Lower leg skin (tissue), 4 donors: ENCODE measurements at regions not wholly inside any gene's neighbourhood (a gene's known extent, or its start where the extent isn't known, plus 50 kb on each side); places are given as distances from the start of the nearest gene placed in this dataset.
"Not testable (repeated sequence)": the region's sequence is repeated elsewhere in the genome, so short reads cannot be mapped to it uniquely, and the experiment has no call there.

Source experiments
- DNase-seq, 2 donors: peaks; one replicate each; pipeline ENCODE4 v3.0.0-alpha.2; 2019; ENCODE audit warnings: low spot score in 2 of 2
- H3K4me3 ChIP-seq: fragments of 200-600 bp; sonication (generic); 2 replicates; pipeline ENCODE4 v1.5.1; 2017; ENCODE audit warnings: mild to moderate bottlenecking, low read depth; ENCODE audit not compliant: poor library complexity, severe bottlenecking
- POLR2A ChIP-seq, 2 donors: fragments of 450-650 bp; IDR thresholded peaks; one replicate each; pipeline ENCODE4 v1.6.1; 2016 to 2017; ENCODE audit warnings: antibody characterized with exemption in 2 of 2, mild to moderate bottlenecking in 1 of 2, moderate library complexity in 1 of 2
- WGBS, 2 donors: methylation state at CpG; one replicate each; pipeline ENCODE4 v1.1.5; 2018; 5-methylcytosine and 5-hydroxymethylcytosine counted together
- intact Hi-C: fragments of 100-400 bp; cut with DNase I; formaldehyde crosslinking; loops from one replicate; pipeline ENCODE4 v1.15.0; 2023; ENCODE audit warnings: low total_unique reads
- TF ChIP-seq, protein P1 (sequence below), 3 donors: fragments of 450-650 bp; IDR thresholded peaks; one replicate each; pipeline ENCODE4 v1.5.1; 2016; ENCODE audit warnings: antibody characterized with exemption in 3 of 3, mild to moderate bottlenecking in 3 of 3, moderate library complexity in 2 of 3

DNA sequence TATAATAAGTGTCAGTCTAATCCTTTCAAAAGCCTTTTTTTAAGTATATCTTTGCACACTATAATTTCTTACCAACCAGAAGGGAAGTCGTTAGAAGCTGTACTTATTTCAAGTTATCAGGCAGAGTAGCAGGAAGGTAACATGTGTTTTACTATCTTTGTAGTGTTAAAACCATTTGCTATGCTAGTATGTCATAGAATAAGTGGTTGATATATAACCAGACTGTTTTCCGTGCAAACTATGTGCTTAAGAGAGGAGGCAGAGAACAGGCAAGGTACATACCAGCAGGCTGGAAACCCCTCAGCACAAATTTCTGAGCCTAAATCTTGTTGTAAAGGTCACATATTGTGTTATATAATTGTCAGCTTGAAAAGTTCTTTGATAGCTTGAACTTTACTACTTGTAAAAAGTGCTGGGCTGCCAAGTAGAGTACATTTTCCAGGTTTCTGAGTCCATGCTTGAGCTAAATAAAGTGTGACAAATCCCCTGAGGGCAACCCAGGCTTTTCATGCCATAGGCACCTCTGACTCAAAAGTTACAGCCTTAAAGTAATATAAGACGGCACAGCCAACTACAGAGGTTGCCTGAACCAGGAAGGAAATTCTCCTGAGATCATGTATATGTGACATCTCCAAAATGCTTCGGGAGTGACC is 1297.4 kb downstream of the PCDH9 start:
- intact Hi-C loops, result no loop called here
- no peak for DNase-seq
- TF ChIP-seq POLR2A (IDR thresholded peaks at IDR 0.05), result no peak
- TF ChIP-seq, protein P1, sequence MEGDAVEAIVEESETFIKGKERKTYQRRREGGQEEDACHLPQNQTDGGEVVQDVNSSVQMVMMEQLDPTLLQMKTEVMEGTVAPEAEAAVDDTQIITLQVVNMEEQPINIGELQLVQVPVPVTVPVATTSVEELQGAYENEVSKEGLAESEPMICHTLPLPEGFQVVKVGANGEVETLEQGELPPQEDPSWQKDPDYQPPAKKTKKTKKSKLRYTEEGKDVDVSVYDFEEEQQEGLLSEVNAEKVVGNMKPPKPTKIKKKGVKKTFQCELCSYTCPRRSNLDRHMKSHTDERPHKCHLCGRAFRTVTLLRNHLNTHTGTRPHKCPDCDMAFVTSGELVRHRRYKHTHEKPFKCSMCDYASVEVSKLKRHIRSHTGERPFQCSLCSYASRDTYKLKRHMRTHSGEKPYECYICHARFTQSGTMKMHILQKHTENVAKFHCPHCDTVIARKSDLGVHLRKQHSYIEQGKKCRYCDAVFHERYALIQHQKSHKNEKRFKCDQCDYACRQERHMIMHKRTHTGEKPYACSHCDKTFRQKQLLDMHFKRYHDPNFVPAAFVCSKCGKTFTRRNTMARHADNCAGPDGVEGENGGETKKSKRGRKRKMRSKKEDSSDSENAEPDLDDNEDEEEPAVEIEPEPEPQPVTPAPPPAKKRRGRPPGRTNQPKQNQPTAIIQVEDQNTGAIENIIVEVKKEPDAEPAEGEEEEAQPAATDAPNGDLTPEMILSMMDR (IDR thresholded peaks at IDR 0.05), result no peak
- 48 to 72% methylated on average over 4 of the region's 4 CpGs for WGBS, 2 donors
- no peak overlapping the region for H3K4me3 ChIP-seq

DNA sequence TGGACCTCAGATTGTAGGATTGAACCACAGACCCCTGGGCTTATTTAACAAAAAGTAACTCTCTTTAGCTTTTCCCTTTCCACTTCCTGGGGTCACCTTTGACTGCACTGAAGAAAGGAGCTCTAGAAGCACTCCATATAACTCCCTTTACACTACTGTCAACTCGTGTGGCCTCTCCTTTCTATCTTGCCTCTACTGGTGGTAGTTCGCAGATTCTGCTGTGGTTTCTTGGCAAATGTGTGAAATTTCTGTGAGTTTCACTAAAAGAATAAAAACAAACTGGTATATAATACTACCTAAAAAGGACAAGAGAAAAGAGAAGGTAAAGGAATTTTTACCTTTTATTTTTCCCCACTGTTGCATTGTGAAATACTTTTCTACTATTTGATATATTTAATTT is 1298.1 kb downstream of the PCDH9 start:
- DNase-seq, result no peak
- H3K4me3 ChIP-seq, result no peak overlapping the region
- intact Hi-C loops, result no loop called here
- WGBS, 2 donors, result 86 to 89% methylated on average over 2 of the region's 2 CpGs
- TF ChIP-seq, protein P1 (IDR thresholded peaks at IDR 0.05), result no peak
- no peak for TF ChIP-seq POLR2A (IDR thresholded peaks at IDR 0.05)

DNA sequence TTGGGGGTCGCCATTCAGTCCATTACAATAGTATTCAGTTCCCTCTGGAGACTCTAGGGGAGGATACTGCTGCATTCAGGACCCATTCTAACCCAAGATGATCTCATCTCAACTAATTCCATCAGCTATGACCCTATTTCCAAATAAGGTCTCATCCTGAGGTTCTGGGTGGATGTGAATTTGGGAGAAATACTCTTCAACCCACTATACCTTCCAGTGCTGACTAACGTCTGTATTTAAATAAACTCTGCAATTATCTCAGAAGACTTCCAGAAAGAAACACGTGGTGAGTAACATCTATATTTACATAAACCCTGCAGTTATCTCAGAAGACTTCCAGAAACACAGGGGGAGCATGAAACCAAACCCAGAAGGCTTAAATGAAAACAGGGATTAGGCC is 1300.7 kb downstream of the PCDH9 start:
- 69 to 81% methylated on average over 3 of the region's 3 CpGs for WGBS, 2 donors
- no peak for TF ChIP-seq POLR2A (IDR thresholded peaks at IDR 0.05)
- TF ChIP-seq, protein P1 (IDR thresholded peaks at IDR 0.05), result no peak
- DNase-seq, result no peak
- H3K4me3 ChIP-seq, result no peak overlapping the region
- intact Hi-C loops, result no loop called here

DNA sequence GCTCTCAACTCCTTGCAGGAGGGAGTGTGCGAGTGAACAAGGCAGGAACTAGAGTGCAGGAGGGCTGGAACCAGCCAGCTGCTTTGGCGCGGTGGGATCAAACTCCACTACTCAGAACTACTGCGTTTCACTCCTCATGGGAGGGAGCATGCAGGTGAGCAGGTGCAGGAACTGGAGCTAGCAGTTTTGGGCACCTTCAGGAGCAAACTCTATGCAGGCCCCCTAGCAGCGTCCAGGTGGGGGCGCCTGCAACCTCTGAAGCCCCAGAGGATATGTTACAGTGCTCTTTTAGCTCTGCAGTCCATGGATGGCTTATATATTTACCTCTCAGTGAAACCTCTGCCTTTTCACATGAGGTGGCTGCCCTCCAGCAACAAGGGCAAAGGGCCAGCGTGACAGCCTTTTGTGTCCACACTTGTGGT is 1303.4 kb downstream of the PCDH9 start:
- WGBS, 2 donors, result 24 to 25% methylated on average over 7 of the region's 7 CpGs
- H3K4me3 ChIP-seq, result no peak overlapping the region
- TF ChIP-seq, protein P1 (IDR thresholded peaks at IDR 0.05), result no peak
- TF ChIP-seq POLR2A (IDR thresholded peaks at IDR 0.05), result no peak
- no peak for DNase-seq
- intact Hi-C loops, result no loop called here

DNA sequence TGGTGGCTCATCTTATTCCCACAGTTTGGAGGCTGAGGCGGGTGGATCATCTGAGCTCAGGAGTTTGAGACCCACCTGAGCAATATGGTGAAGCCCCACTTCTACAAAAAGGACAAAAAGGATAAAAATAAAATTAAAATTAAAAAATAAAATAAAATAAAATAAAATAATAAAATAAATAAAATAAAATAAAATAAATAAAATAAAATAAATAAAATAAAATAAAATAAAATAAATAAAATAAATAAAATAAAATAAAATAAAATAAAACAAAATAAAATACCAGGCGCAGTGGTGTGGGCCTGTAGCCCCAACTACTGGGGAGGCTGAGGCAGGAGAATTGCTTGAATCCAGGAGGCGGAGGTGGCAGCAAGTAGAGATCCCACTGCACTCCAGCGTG is 1307.3 kb downstream of the PCDH9 start:
- DNase-seq, H3K4me3 ChIP-seq, intact Hi-C loops: not testable (repeated sequence)
- WGBS, 2 donors, result 77 to 96% methylated on average over 4 of the region's 4 CpGs

DNA sequence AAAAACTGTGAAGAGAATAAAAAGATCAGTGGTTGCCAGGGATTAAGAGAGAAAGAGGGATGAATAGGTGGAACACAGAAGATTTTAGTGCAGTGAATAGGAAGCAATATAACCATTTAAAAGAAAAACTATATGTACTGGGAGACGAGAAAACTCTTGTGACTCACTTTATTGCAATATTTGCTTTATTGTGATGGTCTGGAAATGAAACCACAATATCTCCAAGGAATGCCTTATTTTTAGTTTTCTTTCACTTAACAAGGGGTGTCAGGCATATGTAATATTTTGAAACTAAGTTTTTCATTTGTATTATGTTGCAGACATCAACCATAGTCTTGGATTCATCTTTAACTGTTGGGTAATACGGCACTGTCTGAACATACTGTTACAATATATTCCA is 1308.2 kb downstream of the PCDH9 start:
- no peak for DNase-seq
- no peak overlapping the region for H3K4me3 ChIP-seq
- WGBS, 2 donors, result 87 to 99% methylated on average over 2 of the region's 2 CpGs
- no peak for TF ChIP-seq POLR2A (IDR thresholded peaks at IDR 0.05)
- TF ChIP-seq, protein P1 (IDR thresholded peaks at IDR 0.05), result no peak
- intact Hi-C loops, result no loop called here
